ENCODE measurements at regions not wholly inside any gene's neighbourhood (a gene's known extent, or its start where the extent isn't known, plus 50 kb on each side); places are given as distances from the start of the nearest gene placed in this dataset.

DNA sequence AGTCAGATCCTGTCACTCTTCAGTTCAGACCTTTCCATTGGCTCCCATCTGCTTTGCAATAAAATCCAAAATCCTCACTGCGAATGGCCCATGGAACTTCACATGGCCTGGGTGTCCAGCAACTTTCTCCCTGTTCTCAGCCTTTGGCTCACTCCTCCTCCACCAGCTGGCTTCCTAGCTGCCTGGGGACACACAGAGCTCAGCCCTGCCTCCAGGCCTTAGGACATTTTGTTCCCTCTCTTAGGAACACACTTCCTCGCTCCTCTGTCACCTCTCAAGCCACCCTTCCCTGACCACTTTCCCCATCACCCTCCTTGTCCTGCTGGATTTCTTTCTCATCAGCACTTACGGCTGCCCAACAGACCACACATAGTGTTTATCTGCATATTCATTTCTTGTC lies 419.6 kb downstream of the MED13L start:
- TF ChIP-seq ZSCAN20 (CRISPR knock-in tag; IDR thresholded peaks at IDR 0.05): no peak
- TF ChIP-seq ZNF302 (CRISPR knock-in tag; IDR thresholded peaks at IDR 0.05): no peak
- TF ChIP-seq, protein P1, sequence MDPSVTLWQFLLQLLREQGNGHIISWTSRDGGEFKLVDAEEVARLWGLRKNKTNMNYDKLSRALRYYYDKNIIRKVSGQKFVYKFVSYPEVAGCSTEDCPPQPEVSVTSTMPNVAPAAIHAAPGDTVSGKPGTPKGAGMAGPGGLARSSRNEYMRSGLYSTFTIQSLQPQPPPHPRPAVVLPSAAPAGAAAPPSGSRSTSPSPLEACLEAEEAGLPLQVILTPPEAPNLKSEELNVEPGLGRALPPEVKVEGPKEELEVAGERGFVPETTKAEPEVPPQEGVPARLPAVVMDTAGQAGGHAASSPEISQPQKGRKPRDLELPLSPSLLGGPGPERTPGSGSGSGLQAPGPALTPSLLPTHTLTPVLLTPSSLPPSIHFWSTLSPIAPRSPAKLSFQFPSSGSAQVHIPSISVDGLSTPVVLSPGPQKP (IDR thresholded peaks at IDR 0.05; ENCODE audit: low read depth, low read length): no peak
- TF ChIP-seq, protein P2, sequence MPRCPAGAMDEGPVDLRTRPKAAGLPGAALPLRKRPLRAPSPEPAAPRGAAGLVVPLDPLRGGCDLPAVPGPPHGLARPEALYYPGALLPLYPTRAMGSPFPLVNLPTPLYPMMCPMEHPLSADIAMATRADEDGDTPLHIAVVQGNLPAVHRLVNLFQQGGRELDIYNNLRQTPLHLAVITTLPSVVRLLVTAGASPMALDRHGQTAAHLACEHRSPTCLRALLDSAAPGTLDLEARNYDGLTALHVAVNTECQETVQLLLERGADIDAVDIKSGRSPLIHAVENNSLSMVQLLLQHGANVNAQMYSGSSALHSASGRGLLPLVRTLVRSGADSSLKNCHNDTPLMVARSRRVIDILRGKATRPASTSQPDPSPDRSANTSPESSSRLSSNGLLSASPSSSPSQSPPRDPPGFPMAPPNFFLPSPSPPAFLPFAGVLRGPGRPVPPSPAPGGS (IDR thresholded peaks at IDR 0.05): no peak
- TF ChIP-seq PHF8 (IDR thresholded peaks at IDR 0.05; ENCODE audit: borderline replicate concordance, low read depth): no peak
- no peak for TF ChIP-seq NR3C1 (IDR thresholded peaks at IDR 0.05)
- TF ChIP-seq TFCP2L1 (CRISPR knock-in tag; IDR thresholded peaks at IDR 0.05): no peak
- TF ChIP-seq, protein P3, sequence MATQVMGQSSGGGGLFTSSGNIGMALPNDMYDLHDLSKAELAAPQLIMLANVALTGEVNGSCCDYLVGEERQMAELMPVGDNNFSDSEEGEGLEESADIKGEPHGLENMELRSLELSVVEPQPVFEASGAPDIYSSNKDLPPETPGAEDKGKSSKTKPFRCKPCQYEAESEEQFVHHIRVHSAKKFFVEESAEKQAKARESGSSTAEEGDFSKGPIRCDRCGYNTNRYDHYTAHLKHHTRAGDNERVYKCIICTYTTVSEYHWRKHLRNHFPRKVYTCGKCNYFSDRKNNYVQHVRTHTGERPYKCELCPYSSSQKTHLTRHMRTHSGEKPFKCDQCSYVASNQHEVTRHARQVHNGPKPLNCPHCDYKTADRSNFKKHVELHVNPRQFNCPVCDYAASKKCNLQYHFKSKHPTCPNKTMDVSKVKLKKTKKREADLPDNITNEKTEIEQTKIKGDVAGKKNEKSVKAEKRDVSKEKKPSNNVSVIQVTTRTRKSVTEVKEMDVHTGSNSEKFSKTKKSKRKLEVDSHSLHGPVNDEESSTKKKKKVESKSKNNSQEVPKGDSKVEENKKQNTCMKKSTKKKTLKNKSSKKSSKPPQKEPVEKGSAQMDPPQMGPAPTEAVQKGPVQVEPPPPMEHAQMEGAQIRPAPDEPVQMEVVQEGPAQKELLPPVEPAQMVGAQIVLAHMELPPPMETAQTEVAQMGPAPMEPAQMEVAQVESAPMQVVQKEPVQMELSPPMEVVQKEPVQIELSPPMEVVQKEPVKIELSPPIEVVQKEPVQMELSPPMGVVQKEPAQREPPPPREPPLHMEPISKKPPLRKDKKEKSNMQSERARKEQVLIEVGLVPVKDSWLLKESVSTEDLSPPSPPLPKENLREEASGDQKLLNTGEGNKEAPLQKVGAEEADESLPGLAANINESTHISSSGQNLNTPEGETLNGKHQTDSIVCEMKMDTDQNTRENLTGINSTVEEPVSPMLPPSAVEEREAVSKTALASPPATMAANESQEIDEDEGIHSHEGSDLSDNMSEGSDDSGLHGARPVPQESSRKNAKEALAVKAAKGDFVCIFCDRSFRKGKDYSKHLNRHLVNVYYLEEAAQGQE (IDR thresholded peaks at IDR 0.05): no peak
- TF ChIP-seq, protein P4, sequence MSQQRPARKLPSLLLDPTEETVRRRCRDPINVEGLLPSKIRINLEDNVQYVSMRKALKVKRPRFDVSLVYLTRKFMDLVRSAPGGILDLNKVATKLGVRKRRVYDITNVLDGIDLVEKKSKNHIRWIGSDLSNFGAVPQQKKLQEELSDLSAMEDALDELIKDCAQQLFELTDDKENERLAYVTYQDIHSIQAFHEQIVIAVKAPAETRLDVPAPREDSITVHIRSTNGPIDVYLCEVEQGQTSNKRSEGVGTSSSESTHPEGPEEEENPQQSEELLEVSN (IDR thresholded peaks at IDR 0.05; ENCODE audit: borderline replicate concordance, low read depth): no peak
- TF ChIP-seq NPAS2 (CRISPR knock-in tag; IDR thresholded peaks at IDR 0.05; ENCODE audit: borderline replicate concordance): no peak
- no peak for TF ChIP-seq HDAC2 (IDR thresholded peaks at IDR 0.05)
- TF ChIP-seq BHLHE40 (IDR thresholded peaks at IDR 0.05; ENCODE audit: low read depth, low read length): no peak
- TF ChIP-seq, protein P5, sequence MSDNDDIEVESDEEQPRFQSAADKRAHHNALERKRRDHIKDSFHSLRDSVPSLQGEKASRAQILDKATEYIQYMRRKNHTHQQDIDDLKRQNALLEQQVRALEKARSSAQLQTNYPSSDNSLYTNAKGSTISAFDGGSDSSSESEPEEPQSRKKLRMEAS (IDR thresholded peaks at IDR 0.05): no peak
- TF ChIP-seq RNF2 (IDR thresholded peaks at IDR 0.05; ENCODE audit: borderline replicate concordance, low read depth): no peak
- no peak for TF ChIP-seq TP53 (CRISPR knock-in tag; IDR thresholded peaks at IDR 0.05)
- no peak for TF ChIP-seq JUN (IDR thresholded peaks at IDR 0.05)
- 76% methylated on average over 3 of the region's 3 CpGs for WGBS (ENCODE audit: missing lambda C conversion rate)
- ATAC-seq: peak in 1 of 2 experiments; percentile 43; a peak in 1 of 6 replicates
- H3K4me1 ChIP-seq: no peaks in the 10 kb centered on the region
- H3K4me3 ChIP-seq: no peak overlapping the region
- ChIA-PET CTCF (interaction anchor here (0.6 to 8.4 kb wide), 7 partner anchors 13 to 1190 kb away, joined by 3 to 67 read pairs (median 3); no protein-coding TSS in a partner anchor), POLR2A (no interaction called here)
- H3K4me2 ChIP-seq: no peak overlapping the region
- DNase-seq (ENCODE audit: low read depth in 1 of 2, low spot score in 1 of 2): no peak
- FAIRE-seq: no peak
- H3K9me3 ChIP-seq: no peaks in the 10 kb centered on the region
- H3K27ac ChIP-seq: peak overlapping the region in 1 of 2 experiments; percentile 53; a peak in 1 of 6 replicates

DNA sequence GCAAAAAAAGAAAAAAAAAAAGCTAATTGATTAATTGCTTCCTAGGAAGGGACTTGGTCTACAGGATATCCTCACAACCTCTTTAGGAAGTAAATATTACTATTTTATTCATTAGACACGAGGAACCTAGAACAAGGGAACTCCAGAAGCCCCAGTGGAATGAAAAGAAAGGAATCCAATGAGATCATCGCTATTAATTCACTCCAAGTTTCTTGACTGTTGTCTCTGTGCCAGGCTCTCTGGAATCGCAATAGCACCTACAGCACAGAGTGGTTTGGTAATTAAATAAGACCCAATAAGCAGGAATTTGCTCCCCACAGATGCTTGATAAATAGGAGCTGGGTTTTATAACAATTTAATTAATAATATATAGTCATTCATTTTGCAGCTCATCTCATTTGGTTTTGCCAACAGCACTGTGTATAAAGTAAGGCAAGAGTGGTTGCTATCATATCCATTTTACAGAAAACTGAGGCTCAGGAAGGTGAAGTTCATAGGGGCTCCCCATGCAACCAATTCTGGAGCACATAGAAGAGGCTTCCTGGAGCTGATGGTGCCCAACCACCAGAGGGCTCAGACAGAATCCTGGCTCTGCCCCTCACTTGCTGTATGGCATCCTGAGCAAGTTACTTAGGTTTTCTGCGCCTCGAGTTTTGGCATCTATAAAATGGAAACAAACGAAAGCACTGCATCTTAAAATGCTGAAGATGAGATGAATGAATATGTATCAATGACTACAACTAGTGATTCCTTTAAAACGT lies 420.2 kb downstream of the MED13L start:
- POLR2A ChIA-PET: no interaction called here
- DNase-seq (ENCODE audit: low read depth in 1 of 2, low spot score in 1 of 2): no peak

More for the DNA sequence above, 420.2 kb downstream of the MED13L start:
- ATAC-seq (peak; percentile 77 to 85; a peak in 4 of 6 replicates), FAIRE-seq (no peak)
- Histone ChIP-seq H3K4me3 (no peak overlapping the region), H3K27ac (peak overlapping the region in 1 of 2 experiments; percentile 53; a peak in 1 of 6 replicates), H3K4me1 (no peaks in the 10 kb centered on the region), H3K4me2 (no peak overlapping the region), H3K9me3 (no peaks in the 10 kb centered on the region)
- WGBS (ENCODE audit: missing lambda C conversion rate): 36% methylated on average over 7 of the region's 7 CpGs
- CTCF ChIA-PET: interaction anchor here (0.6 to 8.4 kb wide), 7 partner anchors 11 to 861 kb away, joined by 3 to 67 read pairs (median 3); no protein-coding TSS in a partner anchor
- TF ChIP-seq JUN (IDR thresholded peaks at IDR 0.05): no peak
- TF ChIP-seq FOXS1 (CRISPR knock-in tag; IDR thresholded peaks at IDR 0.05): no peak
- no peak; a peak in 1 of 5 replicates for TF ChIP-seq RAD21 (conservative IDR thresholded peaks at IDR 0.05 in 1 of 2, IDR thresholded peaks at IDR 0.05 in 1 of 2)
- TF ChIP-seq, protein P2 (IDR thresholded peaks at IDR 0.05): no peak
- no peak for TF ChIP-seq NFE2L2 (conservative IDR thresholded peaks at IDR 0.05; ENCODE audit: low read length)
- no peak for TF ChIP-seq NR3C1 (IDR thresholded peaks at IDR 0.05)
- TF ChIP-seq CHD4 (IDR thresholded peaks at IDR 0.05; ENCODE audit: borderline replicate concordance): no peak
- no peak for TF ChIP-seq POLR2A (IDR thresholded peaks at IDR 0.05; ENCODE audit: low read length)
- no peak for TF ChIP-seq RCOR1 (IDR thresholded peaks at IDR 0.05; ENCODE audit: low read depth, low read length)

Data from A549 (cell line).